GM20000 (cell line): ENCODE measurements at regions not wholly inside any gene's neighbourhood (a gene's known extent, or its start where the extent isn't known, plus 50 kb on each side); places are given as distances from the start of the nearest gene placed in this dataset.

Source experiments
- DNase-seq: peaks from one replicate; pipeline ENCODE4 v3.0.0; 2012; ENCODE audit warnings: low spot score
- CTCF ChIP-seq: IDR thresholded peaks from 2 replicates; pipeline ENCODE4 v1.5.1; 2012; ENCODE audit warnings: mild to moderate bottlenecking, control low read depth; ENCODE audit errors: extremely low read depth, missing control alignments

GRCh38 chr9:106284296-106284695 lies 578.7 kb upstream of the ZNF462 start:
- no peak for TF ChIP-seq CTCF
- no peak for DNase-seq

- DNase-seq, result peak; percentile 8
Observed at GRCh38 chr9:106286249-106286648, 576.7 kb upstream of the ZNF462 start.

GRCh38 chr9:106287091-106287631 lies 575.8 kb upstream of the ZNF462 start:
- no peak for TF ChIP-seq CTCF
- no peak for DNase-seq

More at GRCh38 chr9:106286249-106286648, 576.7 kb upstream of the ZNF462 start:
- TF ChIP-seq CTCF, result no peak

- no peak for DNase-seq
- TF ChIP-seq CTCF, result no peak
Observed at GRCh38 chr9:106287731-106288130, 575.2 kb upstream of the ZNF462 start.

GRCh38 chr9:106288689-106289088 lies 574.3 kb upstream of the ZNF462 start:
- no peak for DNase-seq
- TF ChIP-seq CTCF, result no peak

- no peak for TF ChIP-seq CTCF
- no peak for DNase-seq
Observed at GRCh38 chr9:106291786-106292185, 571.2 kb upstream of the ZNF462 start.

- no peak for DNase-seq
Observed at GRCh38 chr9:106296426-106296825, 566.5 kb upstream of the ZNF462 start.

More at GRCh38 chr9:106296426-106296825, 566.5 kb upstream of the ZNF462 start:
- TF ChIP-seq CTCF, result no peak
